ENCODE measurements at regions not wholly inside any gene's neighbourhood (a gene's known extent, or its start where the extent isn't known, plus 50 kb on each side); places are given as distances from the start of the nearest gene placed in this dataset.
"Not testable (repeated sequence)": the region's sequence is repeated elsewhere in the genome, so short reads cannot be mapped to it uniquely, and the experiment has no call there.

- no peak overlapping the region for H3K9ac ChIP-seq (ENCODE audit: low read depth, low read length)
- no peaks in the 10 kb centered on the region for H3K36me3 ChIP-seq (ENCODE audit: insufficient read depth, low read length)
- no peaks in the 10 kb centered on the region for H3K4me1 ChIP-seq (ENCODE audit: insufficient read depth, low read length)
- H3K27me3 ChIP-seq (ENCODE audit: insufficient read depth, low read length): peaks cover 20% of the 10 kb centered on the region
- no peak overlapping the region for H3K27ac ChIP-seq (ENCODE audit: low read depth, low read length)
- H3K4me3 ChIP-seq (ENCODE audit: low read length): peak overlapping the region; percentile 43
- WGBS: 86% methylated on average over 8 of the region's 8 CpGs
- H3K9me3 ChIP-seq (ENCODE audit: insufficient read depth, low read depth, low read length): no peaks in the 10 kb centered on the region; the same call in 1 of the 2 replicates
These were observed 50.6 kb upstream of the RNF182 start for GRCh38 chr6:13874191-13874549.

GRCh38 chr6:13873288-13874190 lies 51.2 kb upstream of the RNF182 start:
- 15% methylated on average over 49 of the region's 49 CpGs for WGBS
- no peak overlapping the region for H3K27ac ChIP-seq (ENCODE audit: low read depth, low read length)
- H3K4me3 ChIP-seq (ENCODE audit: low read length): peak overlapping the region; percentile 43
- no peaks in the 10 kb centered on the region for H3K4me1 ChIP-seq (ENCODE audit: insufficient read depth, low read length)
- peaks cover 20% of the 10 kb centered on the region for H3K27me3 ChIP-seq (ENCODE audit: insufficient read depth, low read length)
- no peaks in the 10 kb centered on the region for H3K36me3 ChIP-seq (ENCODE audit: insufficient read depth, low read length)
- H3K9me3 ChIP-seq (ENCODE audit: insufficient read depth, low read depth, low read length): no peaks in the 10 kb centered on the region; the same call in 1 of the 2 replicates
- no peak overlapping the region for H3K9ac ChIP-seq (ENCODE audit: low read depth, low read length)

- 95% methylated on average over 2 of the region's 2 CpGs for WGBS
- Histone ChIP-seq H3K36me3 (ENCODE audit: insufficient read depth, low read length) (no peaks in the 10 kb centered on the region), H3K9me3 (ENCODE audit: insufficient read depth, low read depth, low read length) (no peaks in the 10 kb centered on the region), H3K4me3 (ENCODE audit: low read length) (no peak overlapping the region), H3K4me1 (ENCODE audit: insufficient read depth, low read length) (no peaks in the 10 kb centered on the region), H3K27ac (ENCODE audit: low read depth, low read length) (no peak overlapping the region), H3K9ac (ENCODE audit: low read depth, low read length) (no peak overlapping the region), H3K27me3 (ENCODE audit: insufficient read depth, low read length) (peaks cover 20% of the 10 kb centered on the region)
These were observed 52.1 kb upstream of the RNF182 start for GRCh38 chr6:13872681-13873080.

- not testable (repeated sequence) for H3K27ac ChIP-seq (ENCODE audit: low read depth, low read length); H3K36me3 ChIP-seq (ENCODE audit: insufficient read depth, low read length); H3K4me1 ChIP-seq (ENCODE audit: insufficient read depth, low read length); H3K9ac ChIP-seq (ENCODE audit: low read depth, low read length); H3K4me3 ChIP-seq (ENCODE audit: low read length); H3K9me3 ChIP-seq (ENCODE audit: insufficient read depth, low read depth, low read length)
- WGBS: 94% methylated on average over 23 of the region's 23 CpGs
- peaks cover 20% of the 10 kb centered on the region for H3K27me3 ChIP-seq (ENCODE audit: insufficient read depth, low read length)
These were observed 52.7 kb upstream of the RNF182 start for GRCh38 chr6:13872006-13872405.

GRCh38 chr6:13870214-13870830 lies 54.4 kb upstream of the RNF182 start:
- WGBS: 92% methylated on average over 4 of the region's 4 CpGs

GRCh38 chr6:13868236-13868635 lies 53.9 kb upstream of the MCUR1 start:
- no peak overlapping the region for H3K27ac ChIP-seq (ENCODE audit: low read depth, low read length)
- peaks cover 8% of the 10 kb centered on the region for H3K27me3 ChIP-seq (ENCODE audit: insufficient read depth, low read length)
- WGBS: 92% methylated on average over 8 of the region's 8 CpGs
- no peak overlapping the region for H3K9ac ChIP-seq (ENCODE audit: low read depth, low read length)
- H3K9me3 ChIP-seq (ENCODE audit: insufficient read depth, low read depth, low read length): no peaks in the 10 kb centered on the region
- H3K4me3 ChIP-seq (ENCODE audit: low read length): no peak overlapping the region
- H3K36me3 ChIP-seq (ENCODE audit: insufficient read depth, low read length): no peaks in the 10 kb centered on the region
- no peaks in the 10 kb centered on the region for H3K4me1 ChIP-seq (ENCODE audit: insufficient read depth, low read length)

More at GRCh38 chr6:13870214-13870830, 54.4 kb upstream of the RNF182 start:
- no peak overlapping the region for H3K9ac ChIP-seq (ENCODE audit: low read depth, low read length)
- no peaks in the 10 kb centered on the region for H3K36me3 ChIP-seq (ENCODE audit: insufficient read depth, low read length)
- no peak overlapping the region for H3K4me3 ChIP-seq (ENCODE audit: low read length)
- peaks cover 20% of the 10 kb centered on the region for H3K27me3 ChIP-seq (ENCODE audit: insufficient read depth, low read length)
- no peak overlapping the region for H3K27ac ChIP-seq (ENCODE audit: low read depth, low read length)
- no peaks in the 10 kb centered on the region for H3K9me3 ChIP-seq (ENCODE audit: insufficient read depth, low read depth, low read length)
- H3K4me1 ChIP-seq (ENCODE audit: insufficient read depth, low read length): no peaks in the 10 kb centered on the region

GRCh38 chr6:13866301-13866700 lies 51.9 kb upstream of the MCUR1 start:
- Histone ChIP-seq H3K4me1 (ENCODE audit: insufficient read depth, low read length) (no peaks in the 10 kb centered on the region), H3K9me3 (ENCODE audit: insufficient read depth, low read depth, low read length) (no peaks in the 10 kb centered on the region), H3K27ac (ENCODE audit: low read depth, low read length) (no peak overlapping the region), H3K9ac (ENCODE audit: low read depth, low read length) (no peak overlapping the region), H3K27me3 (ENCODE audit: insufficient read depth, low read length) (no peaks in the 10 kb centered on the region), H3K4me3 (ENCODE audit: low read length) (no peak overlapping the region), H3K36me3 (ENCODE audit: insufficient read depth, low read length) (no peaks in the 10 kb centered on the region)
- WGBS: 92% methylated on average over 3 of the region's 3 CpGs

GRCh38 chr6:13865141-13865540 lies 50.8 kb upstream of the MCUR1 start:
- WGBS: 85% methylated on average over 2 of the region's 2 CpGs

GRCh38 chr6:13864669-13865068 lies 50.3 kb upstream of the MCUR1 start:
- WGBS: 85% methylated on average over 2 of the region's 2 CpGs
- not testable (repeated sequence) for H3K27me3 ChIP-seq (ENCODE audit: insufficient read depth, low read length)

More at GRCh38 chr6:13865141-13865540, 50.8 kb upstream of the MCUR1 start:
- H3K27ac ChIP-seq (ENCODE audit: low read depth, low read length): no peak overlapping the region
- no peaks in the 10 kb centered on the region for H3K4me1 ChIP-seq (ENCODE audit: insufficient read depth, low read length)
- H3K9me3 ChIP-seq (ENCODE audit: insufficient read depth, low read depth, low read length): peaks cover 4% of the 10 kb centered on the region; the same call in 1 of the 2 replicates
- no peaks in the 10 kb centered on the region for H3K36me3 ChIP-seq (ENCODE audit: insufficient read depth, low read length)
- H3K27me3 ChIP-seq (ENCODE audit: insufficient read depth, low read length): peaks cover 4% of the 10 kb centered on the region; the same call in 1 of the 2 replicates
- H3K4me3 ChIP-seq (ENCODE audit: low read length): no peak overlapping the region
- no peak overlapping the region for H3K9ac ChIP-seq (ENCODE audit: low read depth, low read length)

More at GRCh38 chr6:13864669-13865068, 50.3 kb upstream of the MCUR1 start:
- not testable (repeated sequence) for H3K4me1 ChIP-seq (ENCODE audit: insufficient read depth, low read length); H3K4me3 ChIP-seq (ENCODE audit: low read length); H3K36me3 ChIP-seq (ENCODE audit: insufficient read depth, low read length); H3K9me3 ChIP-seq (ENCODE audit: insufficient read depth, low read depth, low read length); H3K9ac ChIP-seq (ENCODE audit: low read depth, low read length); H3K27ac ChIP-seq (ENCODE audit: low read depth, low read length)

All from HUES64 (cell line).